Transverse colon (tissue), 4 donors: ENCODE measurements at regions not wholly inside any gene's neighbourhood (a gene's known extent, or its start where the extent isn't known, plus 50 kb on each side); places are given as distances from the start of the nearest gene placed in this dataset.

Experiments
- DNase-seq: peaks from one replicate; pipeline ENCODE4 v3.0.0-alpha.2; 2019
- H3K27ac ChIP-seq, 4 donors: fragments of 200-600 bp; sonication (generic); 2 replicates each; pipeline ENCODE4 v1.5.1; 2016 to 2018; ENCODE audit warnings: inconsistent platforms in 4 of 4
- H3K27me3 ChIP-seq: fragments of 200-600 bp; sonication (generic); 2 replicates; pipeline ENCODE4 v1.5.1; 2017; ENCODE audit warnings: inconsistent platforms
- H3K36me3 ChIP-seq, 4 donors: fragments of 200-600 bp; sonication (generic); 2 replicates each; pipeline ENCODE4 v1.5.1; 2017 to 2019; ENCODE audit warnings: inconsistent platforms in 4 of 4
- H3K4me1 ChIP-seq, 4 donors: fragments of 200-600 bp; sonication (generic); 2 replicates each; pipeline ENCODE4 v1.5.1; 2017 to 2020; ENCODE audit warnings: inconsistent platforms in 4 of 4
- H3K4me3 ChIP-seq, 4 donors: fragments of 200-600 bp; sonication (generic); 1 replicate in 1 of 4; 2 replicates in 3 of 4; pipeline versions ENCODE4 v1.5.1 to v1.6.1; 2017 to 2019; ENCODE audit warnings: inconsistent platforms in 4 of 4
- H3K9me3 ChIP-seq, 2 donors: fragments of 200-600 bp; sonication (generic); 2 replicates each; pipeline ENCODE4 v1.5.1; 2017 to 2019; ENCODE audit warnings: inconsistent platforms in 2 of 2
- EP300 ChIP-seq: sonication (generic); formaldehyde crosslinking; IDR thresholded peaks from one replicate; pipeline ENCODE4 v1.6.1; 2017; ENCODE audit warnings: antibody characterized with exemption, low read depth
- POLR2A ChIP-seq: fragments of 450-650 bp; IDR thresholded peaks from one replicate; pipeline ENCODE4 v1.6.1; 2016; ENCODE audit warnings: antibody characterized with exemption, mild to moderate bottlenecking, moderate library complexity
- POLR2AphosphoS5 ChIP-seq, 3 donors: sonication (generic); formaldehyde crosslinking; IDR thresholded peaks; one replicate each; pipeline ENCODE4 v1.6.1; 2016; ENCODE audit warnings: antibody characterized with exemption in 3 of 3
- WGBS, 2 donors: methylation state at CpG; one replicate each; pipeline ENCODE4 v1.1.5; 2018; ENCODE audit warnings: low coverage in 1 of 2; 5-methylcytosine and 5-hydroxymethylcytosine counted together
- in situ Hi-C, 4 donors: fragments of 200-750 bp; cut with MboI; loops; one replicate each; pipeline versions ENCODE4 v1.15.0 to v1.15.1; 2017; ENCODE audit warnings: low sequenced_read_pairs in 3 of 4, low pct_ligation_motif_present in 1 of 4, low pct_unique_long_range_greater_than_20kb in 1 of 4
- intact Hi-C: fragments of 100-400 bp; cut with DNase I; formaldehyde crosslinking; loops from one replicate; pipeline ENCODE4 v1.15.1; 2023; ENCODE audit warnings: low total_unique reads
- TF ChIP-seq, protein P1 (sequence below), 5 experiments: fragments of 200-600 bp in 3 of 5; fragments of 450-650 bp in 2 of 5; sonication (generic) in 3 of 5; IDR thresholded peaks; 1 replicate in 2 of 5; 2 replicates in 3 of 5; pipeline ENCODE4 v1.5.1; 2016 to 2017; ENCODE audit warnings: antibody characterized with exemption in 5 of 5, inconsistent platforms in 3 of 5, mild to moderate bottlenecking in 2 of 5, moderate library complexity in 1 of 5

DNA sequence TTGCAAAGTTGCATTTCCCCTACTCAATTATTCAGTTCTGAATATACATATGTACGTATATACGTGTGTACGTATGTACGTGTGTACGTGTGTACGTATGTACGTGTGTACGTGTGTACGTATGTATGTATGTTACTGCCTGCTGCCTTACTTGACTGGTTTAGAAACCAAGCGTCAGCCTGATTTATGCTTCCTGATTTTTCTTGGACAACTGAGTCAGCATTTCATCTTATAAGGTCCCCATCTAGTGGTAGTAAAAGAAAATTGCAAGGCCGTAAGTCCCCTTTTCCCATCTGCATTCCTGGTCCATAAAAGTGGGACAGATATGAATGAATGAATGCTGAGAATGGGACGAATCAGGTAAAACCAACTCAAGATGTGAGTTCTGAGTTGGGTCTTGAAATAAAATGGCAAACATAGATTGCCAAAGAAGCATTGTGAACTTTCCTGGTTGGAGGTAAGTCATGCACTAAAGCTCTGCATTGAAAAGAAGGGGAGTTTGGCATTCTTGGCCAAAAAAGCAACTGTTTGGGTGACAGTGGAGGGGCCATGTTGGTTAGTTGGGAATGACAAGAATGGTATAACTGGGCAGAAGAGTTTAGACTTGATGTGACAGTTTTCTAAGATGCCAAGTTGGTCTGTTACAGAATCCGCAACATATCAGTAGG lies 76.4 kb upstream of the DNAH14 start:
- Histone ChIP-seq H3K36me3 (no peaks in the 10 kb centered on the region), H3K4me1 (no peaks in the 10 kb centered on the region), H3K4me3 (no peak overlapping the region), H3K9me3 (no peaks in the 10 kb centered on the region), H3K27ac (no peak overlapping the region), H3K27me3 (no peaks in the 10 kb centered on the region)
- TF ChIP-seq POLR2AphosphoS5 (IDR thresholded peaks at IDR 0.05) (no peak), POLR2A (no peak), EP300 (no peak)
- TF ChIP-seq, protein P1, sequence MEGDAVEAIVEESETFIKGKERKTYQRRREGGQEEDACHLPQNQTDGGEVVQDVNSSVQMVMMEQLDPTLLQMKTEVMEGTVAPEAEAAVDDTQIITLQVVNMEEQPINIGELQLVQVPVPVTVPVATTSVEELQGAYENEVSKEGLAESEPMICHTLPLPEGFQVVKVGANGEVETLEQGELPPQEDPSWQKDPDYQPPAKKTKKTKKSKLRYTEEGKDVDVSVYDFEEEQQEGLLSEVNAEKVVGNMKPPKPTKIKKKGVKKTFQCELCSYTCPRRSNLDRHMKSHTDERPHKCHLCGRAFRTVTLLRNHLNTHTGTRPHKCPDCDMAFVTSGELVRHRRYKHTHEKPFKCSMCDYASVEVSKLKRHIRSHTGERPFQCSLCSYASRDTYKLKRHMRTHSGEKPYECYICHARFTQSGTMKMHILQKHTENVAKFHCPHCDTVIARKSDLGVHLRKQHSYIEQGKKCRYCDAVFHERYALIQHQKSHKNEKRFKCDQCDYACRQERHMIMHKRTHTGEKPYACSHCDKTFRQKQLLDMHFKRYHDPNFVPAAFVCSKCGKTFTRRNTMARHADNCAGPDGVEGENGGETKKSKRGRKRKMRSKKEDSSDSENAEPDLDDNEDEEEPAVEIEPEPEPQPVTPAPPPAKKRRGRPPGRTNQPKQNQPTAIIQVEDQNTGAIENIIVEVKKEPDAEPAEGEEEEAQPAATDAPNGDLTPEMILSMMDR (IDR thresholded peaks at IDR 0.05) = peak; percentile 49 to 70 (median 68)
- in situ Hi-C loops = loop anchor here (5.0 to 25.0 kb wide), 3 partner anchors 216 to 338 kb away; no protein-coding TSS in a partner anchor
- 36 to 55% methylated on average over 13 of the region's 13 CpGs for WGBS, 2 donors
- no peak for DNase-seq
- intact Hi-C loops = loop anchor here (10.0 kb wide), 1 partner anchor 338 kb away; no protein-coding TSS in a partner anchor

DNA sequence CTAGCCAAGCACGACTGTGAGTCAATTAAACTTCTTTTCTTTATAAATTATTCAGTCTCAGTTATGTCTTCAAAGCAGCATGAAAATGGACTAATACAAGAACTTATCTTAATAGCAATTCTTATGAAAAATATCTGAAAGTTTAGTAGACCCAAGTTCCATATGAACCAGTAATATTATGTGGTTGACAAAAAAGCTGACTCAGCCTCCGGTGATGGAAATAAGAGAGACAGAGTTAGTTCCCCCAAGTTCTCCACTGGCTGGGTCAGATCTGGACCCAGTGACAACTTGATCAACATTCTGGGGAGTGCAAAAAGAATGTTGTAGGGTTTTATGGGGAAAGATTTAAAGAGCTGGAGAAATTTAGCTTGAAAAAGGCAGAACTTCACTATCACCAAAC lies 72.5 kb upstream of the DNAH14 start:
- Histone ChIP-seq H3K27me3 (no peaks in the 10 kb centered on the region), H3K4me3 (no peak overlapping the region), H3K36me3 (no peaks in the 10 kb centered on the region), H3K9me3 (no peaks in the 10 kb centered on the region), H3K27ac (no peak overlapping the region), H3K4me1 (no peaks in the 10 kb centered on the region)
- intact Hi-C loops (loop anchor here (10.0 kb wide), 1 partner anchor 342 kb away; no protein-coding TSS in a partner anchor), in situ Hi-C loops (loop anchor here in 3 of 4 donors (10.0 to 25.0 kb wide), 2 partner anchors 220 to 342 kb away; no protein-coding TSS in a partner anchor)
- 76 to 90% methylated on average over 2 of the region's 2 CpGs for WGBS, 2 donors
- DNase-seq = no peak
- TF ChIP-seq EP300 (no peak), POLR2AphosphoS5 (IDR thresholded peaks at IDR 0.05) (no peak), POLR2A (no peak)
- TF ChIP-seq, protein P1 (IDR thresholded peaks at IDR 0.05) = no peak

DNA sequence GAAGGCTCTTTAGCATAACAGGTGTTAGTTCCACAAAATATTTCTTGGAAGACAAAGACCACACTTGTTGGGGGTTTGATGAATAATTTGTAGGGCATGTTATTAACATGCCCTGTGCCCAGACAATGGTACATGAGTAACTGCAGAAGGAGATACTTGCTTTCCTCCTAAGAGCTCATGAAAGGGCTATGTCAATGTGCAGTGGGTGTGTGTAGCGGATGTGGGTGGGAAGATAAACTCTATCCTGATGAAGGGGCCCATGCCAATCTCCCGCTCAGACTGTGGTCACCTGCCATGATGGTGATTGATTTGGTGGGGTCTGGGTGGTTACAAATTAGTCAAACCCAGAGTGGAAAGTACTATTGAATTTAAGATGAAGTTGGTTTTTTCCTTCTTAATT lies 69.8 kb upstream of the DNAH14 start:
- DNase-seq = no peak
- H3K36me3 ChIP-seq = no peaks in the 10 kb centered on the region
- intact Hi-C loops = loop anchor here (10.0 kb wide), 1 partner anchor 345 kb away; no protein-coding TSS in a partner anchor
- TF ChIP-seq EP300 (no peak), POLR2A (no peak), POLR2AphosphoS5 (IDR thresholded peaks at IDR 0.05) (no peak)
- TF ChIP-seq, protein P1 (IDR thresholded peaks at IDR 0.05) = no peak
- H3K9me3 ChIP-seq = no peaks in the 10 kb centered on the region
- no peaks in the 10 kb centered on the region for H3K4me1 ChIP-seq
- H3K27me3 ChIP-seq = no peaks in the 10 kb centered on the region
- H3K4me3 ChIP-seq = no peak overlapping the region
- 87 to 100% methylated on average over 1 to 2 of the region's 2 CpGs for WGBS, 2 donors
- no peak overlapping the region for H3K27ac ChIP-seq
- in situ Hi-C loops = loop anchor here in 3 of 4 donors (10.0 to 25.0 kb wide), 2 partner anchors 222 to 345 kb away; no protein-coding TSS in a partner anchor

DNA sequence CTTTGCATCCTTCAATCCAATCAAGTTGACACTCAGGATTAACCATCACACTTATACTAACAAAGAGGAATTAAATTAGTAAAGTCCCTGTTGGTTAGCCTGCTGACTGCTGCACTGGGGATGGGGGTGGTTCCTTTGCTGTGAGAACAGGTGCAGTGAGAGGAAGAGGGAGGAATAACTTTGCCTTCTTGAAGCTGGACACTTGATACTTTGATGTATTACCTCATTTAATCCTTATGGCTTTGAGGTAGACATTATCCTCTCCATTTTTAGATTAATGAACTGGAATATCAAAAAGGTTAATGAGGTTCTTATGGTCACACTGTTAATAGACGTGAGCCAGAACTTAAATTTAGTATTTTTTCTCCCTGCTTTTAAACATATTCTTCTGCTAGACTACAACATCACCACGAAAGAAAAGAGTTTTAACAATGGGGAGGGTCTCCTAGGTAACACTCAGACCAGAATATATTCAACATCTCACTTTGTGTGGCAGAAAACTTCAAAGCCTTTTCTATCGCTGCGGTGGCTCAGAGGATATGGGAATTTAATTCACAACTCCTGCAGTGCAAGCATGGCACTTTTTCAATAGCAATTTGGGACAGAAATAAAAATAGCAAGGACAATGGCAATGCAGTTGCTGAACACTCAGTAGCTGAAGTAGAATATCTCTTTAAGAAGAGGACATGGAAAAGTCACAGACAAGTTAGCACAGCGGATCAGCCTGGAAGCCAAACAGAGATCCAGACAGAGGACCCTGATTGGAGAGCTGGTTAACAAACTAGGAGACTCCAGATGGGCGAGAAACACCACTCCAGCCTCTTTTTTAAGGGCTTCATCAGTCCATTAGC lies 68.8 kb upstream of the DNAH14 start:
- no peaks in the 10 kb centered on the region for H3K9me3 ChIP-seq
- intact Hi-C loops = no loop called here
- TF ChIP-seq, protein P1 (IDR thresholded peaks at IDR 0.05) = no peak
- no peak for TF ChIP-seq EP300
- no peak for TF ChIP-seq POLR2AphosphoS5 (IDR thresholded peaks at IDR 0.05)
- TF ChIP-seq POLR2A = no peak
- in situ Hi-C loops = loop anchor here in 1 of 4 donors (25.0 kb wide), 1 partner anchor 223 kb away; no protein-coding TSS in a partner anchor
- no peak for DNase-seq
- no peaks in the 10 kb centered on the region for H3K4me1 ChIP-seq
- H3K4me3 ChIP-seq = no peak overlapping the region
- H3K36me3 ChIP-seq = no peaks in the 10 kb centered on the region
- no peaks in the 10 kb centered on the region for H3K27me3 ChIP-seq
- WGBS, 2 donors = 65 to 71% methylated on average over 6 of the region's 6 CpGs
- no peak overlapping the region for H3K27ac ChIP-seq
